Fibroblast of skin of right biceps (primary cell): ENCODE measurements at regions not wholly inside any gene's neighbourhood (a gene's known extent, or its start where the extent isn't known, plus 50 kb on each side); places are given as distances from the start of the nearest gene placed in this dataset.

ENCODE experiments used
- DNase-seq: peaks from one replicate; pipeline ENCODE4 v3.0.0-alpha.2; 2013

DNA sequence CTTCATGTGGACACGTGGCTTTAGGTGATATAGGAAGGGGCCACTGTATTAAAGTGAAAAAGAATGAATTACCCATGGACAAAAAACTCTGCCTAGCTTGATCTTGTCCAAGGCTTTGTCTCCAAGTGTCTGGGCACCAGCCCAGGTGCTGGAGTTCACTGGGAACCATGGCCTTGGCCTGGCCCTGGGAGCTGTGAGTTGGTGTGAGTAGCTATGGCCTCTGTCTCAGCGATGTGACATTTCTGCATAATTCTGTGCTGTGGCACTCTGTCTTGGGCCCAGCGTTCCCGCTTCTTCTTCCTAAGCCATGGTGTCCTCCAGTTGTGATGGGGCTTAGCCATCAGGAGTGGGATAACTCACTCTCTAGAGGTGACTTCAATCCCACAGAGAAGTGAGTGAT lies 119.0 kb upstream of the PPP2R2D start:
- DNase-seq = no peak

DNA sequence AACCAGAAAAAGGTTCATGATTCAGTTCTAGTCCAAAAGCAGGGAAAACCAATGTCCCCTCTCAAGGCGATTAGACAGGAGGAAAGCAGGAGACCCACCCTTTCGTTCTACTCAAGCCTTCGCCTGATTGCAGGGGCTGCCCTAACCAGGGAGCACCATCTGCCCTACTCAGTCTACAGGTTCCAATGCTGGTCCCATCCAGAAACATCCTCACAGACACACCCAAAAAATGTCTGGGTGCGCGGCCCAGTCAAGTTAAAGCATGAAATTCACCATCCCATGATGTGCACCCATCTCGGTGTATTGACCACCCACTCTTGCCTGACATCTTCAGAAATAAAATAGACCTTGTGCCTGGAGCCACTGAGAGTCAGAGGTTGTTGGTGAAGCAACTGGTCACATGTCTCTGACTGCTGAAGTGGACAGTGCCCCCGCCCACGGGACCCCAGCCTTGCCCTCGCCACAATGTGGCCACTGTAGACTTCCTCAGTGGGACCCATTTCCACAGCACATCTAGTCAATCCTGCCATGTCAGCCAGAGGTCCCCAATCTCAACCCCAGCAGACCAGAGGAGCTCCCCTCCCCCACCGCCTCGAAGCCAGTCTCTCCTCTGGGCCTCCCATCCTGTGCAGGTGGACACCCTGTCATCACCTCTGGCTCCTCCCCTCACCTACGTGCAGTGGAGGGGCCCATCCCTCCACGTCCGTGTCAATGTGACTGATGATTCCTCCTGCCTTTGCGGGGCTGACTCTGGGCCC lies 116.3 kb upstream of the PPP2R2D start:
- no peak for DNase-seq

DNA sequence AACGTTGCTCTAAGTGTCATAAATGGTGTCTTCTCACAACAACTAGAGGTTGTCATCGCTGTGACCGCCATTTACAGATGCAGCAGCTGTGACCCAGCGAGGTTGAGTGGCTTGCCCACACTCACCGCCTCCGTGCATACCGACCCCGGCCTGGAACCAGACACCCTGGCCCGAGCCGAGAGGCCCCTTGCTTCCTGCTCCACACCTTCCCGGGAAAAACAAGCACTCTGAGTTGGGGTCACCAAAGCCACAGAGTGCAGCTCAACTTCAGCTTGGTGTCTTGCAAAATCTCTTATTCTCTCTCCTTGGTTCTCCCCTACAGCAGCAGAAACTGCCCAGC lies 115.7 kb upstream of the PPP2R2D start:
- DNase-seq = no peak

DNA sequence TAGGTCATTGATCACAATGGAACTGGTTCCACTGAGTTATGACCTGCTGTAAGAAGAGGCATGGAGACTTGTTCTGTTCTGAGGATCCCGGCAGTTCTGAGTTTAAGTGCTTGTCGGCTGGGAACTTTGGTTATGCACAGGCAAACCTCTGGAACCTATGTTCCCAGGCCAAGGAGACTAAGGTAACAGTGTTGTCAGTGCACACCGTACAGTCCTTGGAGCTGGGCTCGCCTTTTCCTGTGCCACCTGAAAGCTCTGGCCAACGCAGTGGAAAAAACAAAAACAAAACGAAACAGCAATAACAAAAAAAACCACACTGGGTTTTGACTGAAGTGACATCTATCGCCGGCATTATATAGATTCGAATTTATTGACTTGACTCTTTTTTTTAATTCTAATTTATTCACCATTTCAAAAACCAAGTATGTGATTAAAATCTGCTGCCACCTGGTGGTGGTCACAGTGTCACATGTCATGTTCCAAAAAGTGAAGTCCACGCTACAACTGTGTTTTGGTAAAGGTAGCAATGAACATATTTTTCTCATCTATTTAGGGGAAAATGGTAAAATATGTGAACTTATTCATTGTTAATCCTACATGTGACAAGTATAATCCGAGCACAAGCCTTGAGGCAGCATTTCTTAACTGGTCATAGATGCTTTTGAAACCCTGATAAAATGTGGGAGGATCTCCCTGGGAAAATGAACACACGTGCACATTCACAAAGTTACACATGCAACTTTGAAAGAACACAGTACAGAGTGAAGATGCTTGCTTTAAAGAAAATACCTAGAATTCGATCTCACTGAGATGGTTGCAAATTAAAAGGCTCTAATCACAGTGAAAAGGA lies 113.8 kb upstream of the PPP2R2D start:
- peak; percentile 31 for DNase-seq

DNA sequence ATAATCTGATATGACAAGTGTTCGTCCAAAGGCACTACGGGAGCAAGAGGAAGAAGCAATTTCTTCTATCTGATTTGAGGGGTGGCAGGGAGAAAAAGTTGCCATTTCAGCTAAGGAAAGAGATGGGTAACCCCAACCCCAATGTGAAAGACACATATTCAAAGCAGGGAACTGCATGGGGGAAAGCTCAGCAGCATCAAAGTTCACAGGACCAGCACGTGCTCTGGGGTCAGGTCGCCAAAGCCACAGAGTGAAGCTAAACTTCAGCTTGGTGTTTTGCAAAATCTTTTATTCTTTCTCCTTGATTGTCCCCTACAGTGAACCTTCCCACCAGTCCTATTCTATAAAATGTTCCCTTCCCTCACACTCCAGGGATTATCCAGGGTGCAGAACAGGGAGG lies 112.8 kb upstream of the PPP2R2D start:
- DNase-seq = no peak

DNA sequence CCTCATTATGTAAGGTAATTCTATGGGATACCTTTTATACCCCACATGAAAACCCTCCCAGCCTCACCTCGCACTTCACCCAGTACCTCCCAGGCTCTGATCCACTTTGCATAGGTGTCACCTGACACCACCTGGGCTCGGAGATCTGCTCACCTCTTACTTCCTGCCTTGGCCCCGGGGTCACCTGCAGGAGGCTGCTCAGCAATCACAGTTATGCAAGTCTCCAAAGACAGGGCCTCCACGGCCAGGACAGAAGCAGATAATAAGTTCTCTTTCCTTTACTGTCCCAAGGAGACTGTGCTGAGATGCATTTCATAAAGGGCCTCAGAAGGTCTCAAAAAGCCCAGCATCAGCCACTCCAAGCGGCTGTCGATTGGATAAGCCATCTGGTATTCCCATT lies 112.4 kb upstream of the PPP2R2D start:
- no peak for DNase-seq

DNA sequence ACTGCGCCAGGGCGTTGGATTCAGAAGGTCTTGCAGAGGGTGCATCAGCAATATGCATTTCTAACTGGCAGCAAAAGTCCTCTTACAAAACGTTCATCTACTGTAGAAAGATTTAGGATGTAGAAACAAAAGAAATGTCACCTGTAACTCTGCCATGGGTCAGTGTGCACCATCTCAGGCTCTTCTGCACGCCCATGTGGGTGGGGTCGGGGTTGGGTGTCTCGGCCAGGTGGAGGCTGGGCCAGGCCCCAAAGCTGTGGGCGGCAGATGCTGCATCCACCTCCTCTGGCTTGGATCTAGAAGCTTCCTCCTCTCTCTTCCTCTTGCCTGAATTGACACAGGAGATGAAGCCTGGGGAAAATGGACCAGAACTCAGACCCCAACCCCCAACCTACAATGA lies 111.3 kb upstream of the PPP2R2D start:
- DNase-seq = no peak

DNA sequence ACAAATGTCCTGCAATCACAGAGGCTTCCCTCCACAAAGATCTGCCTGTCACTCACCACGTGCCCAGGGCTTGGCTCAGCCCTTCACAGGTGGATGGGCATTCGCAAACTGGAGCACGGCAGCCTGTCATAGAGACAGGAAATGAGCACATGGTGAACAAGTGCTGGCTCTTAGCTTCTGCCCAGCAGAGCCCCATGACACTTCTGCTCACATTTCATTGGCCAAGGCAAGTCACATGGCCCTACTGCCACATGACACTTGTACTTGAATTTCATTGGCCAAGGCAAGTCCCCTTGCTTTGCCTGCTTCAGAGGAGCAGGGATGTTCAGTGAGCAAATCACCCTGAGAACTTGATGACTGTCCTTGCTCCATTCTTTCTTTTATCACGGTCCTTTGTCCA lies 110.8 kb upstream of the PPP2R2D start:
- DNase-seq = peak; percentile 5

DNA sequence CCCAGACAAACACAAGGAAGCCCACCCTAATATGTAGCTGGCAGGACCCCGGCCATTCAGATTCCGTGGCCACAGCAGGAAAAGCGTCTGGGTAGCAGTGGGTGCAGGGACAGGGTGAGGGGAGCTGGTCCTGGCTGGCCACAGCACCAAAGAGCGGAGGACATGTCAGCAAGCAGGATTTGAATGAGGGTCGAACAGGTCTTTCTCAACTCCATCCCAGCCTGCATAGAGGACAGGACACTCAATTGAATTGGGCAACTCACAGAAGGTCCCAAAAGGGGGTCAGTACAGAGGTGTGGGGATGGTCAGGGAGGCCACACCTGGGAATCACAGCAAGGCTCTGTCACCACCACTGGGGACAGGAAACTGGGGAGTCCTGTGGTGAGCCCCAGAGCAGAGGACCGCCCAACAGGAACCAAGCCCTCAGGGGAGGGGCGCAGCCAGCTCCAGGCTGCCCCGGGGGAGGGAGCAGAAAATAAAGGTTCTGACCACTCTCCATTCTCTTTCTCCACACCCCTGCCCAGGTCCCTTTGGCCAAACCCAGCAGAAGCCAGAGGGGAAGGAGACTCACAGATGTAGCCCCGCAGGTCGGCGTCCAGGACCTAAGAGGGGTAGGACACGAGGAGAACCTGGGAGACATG lies 108.7 kb upstream of the PPP2R2D start:
- DNase-seq = no peak

DNA sequence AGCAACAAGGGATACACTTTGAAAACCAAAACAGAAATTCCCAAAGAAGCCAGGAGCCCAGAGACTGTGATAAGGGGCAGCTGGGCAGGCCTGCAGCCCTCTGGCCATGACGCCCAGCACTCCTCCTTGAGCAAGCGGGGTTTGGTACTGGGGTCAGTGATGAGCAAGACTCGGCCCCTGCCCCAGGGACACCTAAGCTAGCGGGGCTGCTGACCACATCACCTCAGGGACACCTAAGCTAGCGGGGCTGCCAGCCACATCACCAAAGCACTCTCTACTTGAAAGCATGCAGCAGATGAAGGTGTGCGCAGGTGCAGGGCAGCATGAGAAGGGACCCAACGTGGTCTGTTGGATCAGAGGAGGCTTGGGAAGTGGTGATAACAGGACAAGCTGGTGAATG lies 108.0 kb upstream of the PPP2R2D start:
- no peak for DNase-seq

DNA sequence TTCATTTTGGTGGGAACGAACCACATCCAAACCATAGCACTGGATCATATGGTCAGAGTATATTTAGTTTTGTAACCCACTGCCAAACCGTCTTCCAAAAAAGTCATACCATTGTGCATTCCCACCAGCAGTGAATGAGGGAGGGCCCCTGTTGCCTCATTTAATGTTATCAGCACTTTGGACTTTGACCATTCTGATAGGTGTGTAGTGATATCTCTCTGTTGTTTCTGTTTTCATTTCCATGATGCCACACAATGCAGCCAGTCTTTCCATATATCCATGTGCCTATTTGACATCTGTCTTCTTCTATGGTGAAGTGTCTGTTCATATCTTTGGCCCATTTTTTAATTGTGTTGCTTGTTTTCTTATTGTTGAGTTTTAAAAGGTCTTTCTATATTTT lies 105.0 kb upstream of the PPP2R2D start:
- DNase-seq = no peak

DNA sequence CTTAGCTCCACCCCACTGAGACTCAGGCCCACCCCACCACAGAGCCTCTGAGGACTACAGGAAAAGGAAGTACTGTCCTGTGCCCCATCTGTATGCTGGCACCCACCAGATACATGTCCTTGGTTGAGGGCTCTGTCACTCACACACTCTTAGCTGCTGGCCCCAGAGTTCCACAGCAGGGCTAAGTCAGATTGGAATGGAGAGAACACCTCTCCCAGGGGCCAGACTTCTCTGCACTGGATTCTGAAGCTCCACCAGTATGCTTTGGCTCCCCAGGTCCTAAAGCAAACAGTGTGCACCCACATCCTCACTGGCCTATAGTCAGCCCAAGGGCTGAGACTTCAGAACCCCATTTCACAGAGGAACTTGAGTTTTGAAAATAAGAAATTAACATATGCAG lies 103.2 kb upstream of the PPP2R2D start:
- no peak for DNase-seq

DNA sequence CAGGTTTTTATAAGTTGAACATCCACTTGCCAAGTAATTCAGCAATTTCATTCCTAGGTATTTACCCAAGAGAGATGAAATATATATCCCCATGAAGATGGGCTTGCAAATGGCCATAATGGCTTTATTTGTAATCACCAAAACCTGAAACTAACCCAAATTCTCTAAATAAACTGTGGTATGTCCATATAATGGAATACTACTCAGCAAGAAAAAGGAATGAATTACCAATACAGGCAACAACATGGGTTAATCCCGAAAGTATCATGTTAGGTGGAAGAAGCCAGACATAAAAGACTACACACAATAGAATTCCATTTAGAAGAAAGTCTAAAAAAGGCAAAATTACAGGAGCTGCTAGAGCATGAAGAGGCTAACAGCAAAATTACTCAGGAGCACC lies 101.4 kb upstream of the PPP2R2D start:
- DNase-seq = no peak

DNA sequence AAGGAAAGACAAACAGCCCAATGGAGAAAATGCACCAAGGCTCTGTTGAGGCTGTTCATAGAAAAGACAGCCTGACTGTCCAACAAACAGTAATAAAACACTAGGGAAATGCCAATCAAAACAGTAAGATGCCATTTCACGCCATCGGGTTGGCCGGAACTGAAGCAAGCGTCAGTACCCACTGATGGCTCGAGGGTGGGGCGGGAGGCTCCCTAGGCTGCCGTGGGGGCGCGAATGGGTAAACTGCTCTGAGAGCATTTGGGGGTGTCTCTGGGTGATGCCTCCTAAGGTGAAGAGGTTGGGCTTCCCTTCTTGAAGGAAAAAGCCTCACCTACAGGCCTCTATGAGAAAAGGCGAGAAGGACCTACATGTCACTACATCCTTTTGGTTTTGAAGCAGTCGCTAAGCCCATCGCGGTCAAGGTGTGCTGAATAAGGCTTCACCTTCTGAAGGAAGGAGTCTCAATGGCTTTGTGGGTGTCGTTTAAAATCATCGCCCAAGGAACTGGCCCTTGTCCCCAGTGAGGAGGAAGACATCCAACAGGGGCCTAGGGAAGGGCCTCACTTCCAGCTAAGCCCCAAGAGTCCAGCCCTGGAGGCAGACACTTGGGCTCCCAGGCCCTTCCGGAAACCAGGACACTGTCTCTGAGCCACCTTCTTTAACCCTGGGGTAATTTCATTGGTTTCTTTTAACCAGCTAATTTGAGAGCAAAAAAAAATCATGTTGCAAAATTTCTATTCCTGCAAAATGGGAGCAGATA lies 98.5 kb upstream of the PPP2R2D start:
- DNase-seq = no peak

DNA sequence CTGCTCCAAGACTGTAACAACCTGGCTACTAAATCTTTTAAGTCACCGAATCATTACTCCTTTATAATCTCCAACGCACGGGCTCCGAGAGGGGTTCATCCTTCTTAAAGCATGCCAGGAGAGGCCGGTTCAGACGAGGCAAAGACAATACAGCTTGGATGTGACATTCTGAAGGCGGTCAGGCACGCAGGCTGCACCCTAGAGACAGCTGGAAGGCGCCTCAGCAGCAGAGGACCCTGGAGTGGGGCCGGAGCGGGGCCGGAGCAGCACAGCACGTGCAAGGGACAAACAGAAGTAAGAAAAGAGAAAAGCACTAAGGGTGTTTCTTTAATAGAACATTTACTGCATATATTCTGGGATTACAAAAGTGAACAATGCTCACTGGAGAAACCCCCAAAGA lies 97.8 kb upstream of the PPP2R2D start:
- no peak for DNase-seq

DNA sequence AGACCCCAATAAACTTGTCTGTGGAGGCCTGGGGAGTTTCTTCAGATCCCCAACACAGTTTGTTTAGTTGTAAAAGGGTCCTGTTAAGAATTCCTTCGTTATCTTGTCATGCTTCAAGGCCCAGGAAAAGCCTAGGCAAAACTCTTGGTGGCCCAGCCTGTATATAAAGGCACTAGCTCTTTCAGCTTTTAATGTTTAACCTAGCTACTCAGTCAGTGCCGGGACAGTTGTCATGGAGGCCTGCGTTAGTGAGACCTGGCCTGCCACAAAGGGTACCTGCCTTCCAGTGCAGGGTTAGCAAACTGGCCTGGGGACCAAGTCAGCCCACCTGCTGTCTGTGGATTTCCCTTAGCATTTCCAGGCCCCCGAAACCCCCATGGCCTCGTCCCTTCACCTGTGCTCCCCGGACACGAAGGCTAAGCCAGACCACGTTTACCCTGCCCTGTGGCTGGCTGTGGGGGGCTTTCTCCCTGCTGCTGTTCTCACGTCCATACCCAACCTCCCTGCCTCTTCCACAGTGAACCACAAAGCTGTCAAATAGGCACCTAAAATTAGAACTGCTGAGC lies 96.9 kb upstream of the PPP2R2D start:
- DNase-seq = no peak

DNA sequence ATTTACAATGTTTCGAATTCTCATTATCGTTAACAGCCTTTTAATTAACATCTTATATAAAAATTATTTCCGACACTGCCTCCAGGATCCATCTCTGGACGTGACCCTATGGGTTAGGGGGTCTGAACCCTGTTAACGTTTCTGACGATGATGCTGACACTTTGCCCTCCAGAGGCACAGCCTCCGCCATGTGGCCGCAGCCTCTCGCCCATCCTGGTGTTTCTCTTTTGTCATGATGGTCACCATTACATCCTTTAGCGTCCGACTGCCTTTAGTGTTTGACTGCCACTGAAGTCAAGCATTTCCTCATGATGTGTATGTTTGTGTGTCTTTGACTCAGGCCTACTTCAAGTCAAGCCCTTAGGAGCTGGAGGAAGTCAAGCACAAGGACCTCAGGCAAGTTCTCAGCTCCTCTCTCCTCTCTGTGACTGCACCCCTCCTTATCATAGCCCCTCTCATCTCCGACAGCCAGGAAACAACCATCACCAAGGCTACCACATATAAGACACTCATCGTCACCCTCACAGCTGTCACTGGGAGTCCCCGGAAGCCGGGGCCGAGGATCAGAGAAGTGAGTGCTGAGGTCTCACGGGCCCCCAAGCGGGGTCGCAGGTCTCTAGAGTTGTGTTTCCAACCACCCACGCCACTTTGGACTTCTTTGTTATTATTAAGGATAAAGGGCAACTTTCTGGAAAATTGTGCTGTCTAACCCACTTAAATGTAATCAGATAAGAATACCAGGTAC lies 96.1 kb upstream of the PPP2R2D start:
- DNase-seq = no peak

DNA sequence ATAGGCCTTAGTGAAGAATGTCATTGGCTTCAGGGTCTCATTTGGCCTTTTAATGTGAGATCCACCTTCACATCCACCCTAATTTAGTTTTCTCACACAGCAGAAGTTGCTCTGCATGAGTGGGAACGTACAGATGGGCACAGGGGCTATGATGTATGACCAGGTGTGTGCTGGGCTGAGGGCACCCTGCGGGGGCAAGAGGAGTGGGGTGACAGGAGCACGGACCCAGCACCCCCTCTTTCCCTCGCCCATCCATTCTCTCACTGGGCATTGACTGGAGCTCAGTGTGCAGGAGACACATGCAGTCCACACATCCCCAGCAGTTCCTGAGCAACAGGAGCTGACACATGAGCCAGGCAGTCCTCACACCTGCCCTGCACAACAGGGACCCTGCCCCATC lies 95.1 kb upstream of the PPP2R2D start:
- DNase-seq = no peak

DNA sequence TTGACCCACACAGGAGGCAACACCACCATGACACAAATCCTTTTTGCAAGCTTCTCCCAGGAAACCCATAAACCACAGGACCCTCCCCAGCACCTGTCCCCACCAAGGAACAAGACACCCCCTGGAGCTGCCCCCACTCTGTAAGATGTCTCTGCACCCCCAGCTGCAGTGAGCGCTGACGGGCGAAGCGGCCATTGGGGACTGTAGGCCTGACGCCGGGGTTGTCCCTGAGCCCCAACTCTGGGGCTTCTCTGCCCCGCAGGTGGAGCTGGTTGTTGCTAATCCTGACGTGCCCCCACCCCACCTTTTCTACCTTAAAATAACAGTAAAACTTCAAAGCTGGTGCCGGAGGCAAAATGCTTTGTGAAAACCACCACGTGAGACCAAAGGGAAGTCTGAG lies 94.7 kb upstream of the PPP2R2D start:
- no peak for DNase-seq

DNA sequence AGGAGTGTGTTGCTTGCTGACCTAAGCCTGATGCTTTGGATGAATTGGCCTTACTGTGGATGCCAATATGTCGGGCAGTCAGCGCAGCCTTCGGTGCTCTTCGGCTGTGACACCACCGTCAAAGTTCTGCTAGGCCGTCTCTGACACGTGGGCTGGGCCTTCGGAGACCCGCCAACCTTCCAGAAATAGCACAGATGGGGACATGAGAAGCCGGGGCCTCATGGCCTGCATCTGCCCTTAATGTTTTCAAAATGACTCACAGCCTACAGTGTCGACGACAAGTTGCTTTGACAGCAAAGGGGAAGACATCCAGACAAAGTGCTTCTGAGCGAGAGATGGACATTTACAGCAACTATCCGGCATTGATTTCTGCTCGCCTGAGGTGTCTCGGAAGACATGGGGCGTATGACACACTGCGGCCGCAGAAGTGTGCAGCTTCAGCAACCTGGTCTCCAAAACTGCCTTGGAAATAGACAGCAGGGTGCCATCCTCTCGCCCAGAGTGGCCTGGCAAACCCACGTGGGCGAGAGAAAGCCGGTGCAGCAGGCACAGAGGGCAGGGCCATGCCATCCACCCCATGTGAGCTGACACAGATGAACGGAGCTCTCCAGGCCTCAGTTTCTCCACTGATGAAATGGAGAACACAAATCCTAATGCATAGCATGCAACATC lies 94.0 kb upstream of the PPP2R2D start:
- no peak for DNase-seq

DNA sequence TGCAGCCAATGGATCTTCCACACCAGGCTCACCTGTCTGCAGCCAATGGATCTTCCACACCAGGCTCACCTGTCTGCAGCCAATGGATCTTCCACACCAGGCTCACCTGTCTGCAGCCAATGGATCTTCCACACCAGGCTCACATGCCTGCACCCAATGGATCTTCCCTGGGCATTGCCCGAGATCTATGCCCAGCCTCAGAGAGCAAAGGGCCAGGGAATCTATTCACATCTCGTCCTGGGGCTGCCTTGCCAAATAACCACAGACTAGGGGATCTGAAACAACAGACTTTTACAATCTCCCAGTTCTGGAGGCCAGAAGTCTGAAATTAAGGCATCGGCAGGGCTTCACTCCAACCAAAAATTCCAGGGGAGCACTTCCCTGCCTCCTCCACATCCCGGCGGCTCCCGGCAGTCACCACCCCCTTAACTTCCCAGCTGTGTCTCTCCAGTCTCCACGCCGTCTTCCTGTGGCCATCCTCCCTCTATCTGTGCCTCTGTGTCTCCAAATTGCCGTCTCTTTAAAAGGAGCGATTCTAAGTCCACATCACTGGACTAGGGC lies 92.4 kb upstream of the PPP2R2D start:
- no peak for DNase-seq
